Stimulated activated CD4-positive, alpha-beta T cell treated with anti-CD3 and anti-CD28 coated beads, Interleukin-4, amount 100 ng/mL, for 48 hours (primary cell): ENCODE measurements at regions not wholly inside any gene's neighbourhood (a gene's known extent, or its start where the extent isn't known, plus 50 kb on each side); places are given as distances from the start of the nearest gene placed in this dataset.
A peak's percentile ranks its signal among the peaks of the same experiment; 100 is the strongest.
"Not testable (repeated sequence)": the region's sequence is repeated elsewhere in the genome, so short reads cannot be mapped to it uniquely, and the experiment has no call there.

Source experiments
- DNase-seq, 2 donors: peaks; one replicate each; pipeline ENCODE4 v3.0.0-alpha.2; 2020; ENCODE audit warnings: low read depth in 2 of 2

DNA sequence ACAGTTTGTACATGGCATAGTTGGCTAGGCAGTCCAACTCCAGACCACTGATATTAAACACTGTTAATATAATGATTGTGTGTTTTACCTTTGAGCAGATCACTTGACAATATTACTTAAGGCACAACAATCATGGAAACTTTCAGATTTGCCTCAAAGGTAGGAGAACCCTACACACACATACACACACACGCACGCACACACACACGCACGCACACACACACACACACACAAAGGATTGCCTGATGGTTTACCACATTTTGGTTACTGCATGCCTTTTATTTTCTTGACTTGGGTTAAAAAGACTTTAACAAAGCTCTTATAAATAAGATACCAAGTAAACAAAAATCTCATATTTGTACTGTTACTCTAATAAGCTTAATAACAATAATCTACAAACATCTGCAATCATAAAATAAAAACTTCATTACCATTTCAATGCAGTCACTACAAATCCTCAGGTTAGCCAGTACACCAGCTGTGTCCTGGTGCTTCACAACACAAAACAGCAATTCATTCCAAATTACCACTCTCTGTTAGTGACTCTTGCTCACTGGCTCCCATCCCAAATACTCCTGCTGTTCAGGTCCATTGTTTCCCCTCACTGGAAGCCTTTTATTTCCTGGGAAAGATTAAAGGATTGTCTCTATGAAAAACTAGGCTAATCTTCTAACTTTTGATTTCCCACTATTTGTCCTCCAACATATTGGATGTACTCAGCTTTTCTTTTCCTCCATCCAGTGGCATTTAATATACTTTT, 175.2 kb upstream of the ATP2B1 start:
- no peak for DNase-seq

DNA sequence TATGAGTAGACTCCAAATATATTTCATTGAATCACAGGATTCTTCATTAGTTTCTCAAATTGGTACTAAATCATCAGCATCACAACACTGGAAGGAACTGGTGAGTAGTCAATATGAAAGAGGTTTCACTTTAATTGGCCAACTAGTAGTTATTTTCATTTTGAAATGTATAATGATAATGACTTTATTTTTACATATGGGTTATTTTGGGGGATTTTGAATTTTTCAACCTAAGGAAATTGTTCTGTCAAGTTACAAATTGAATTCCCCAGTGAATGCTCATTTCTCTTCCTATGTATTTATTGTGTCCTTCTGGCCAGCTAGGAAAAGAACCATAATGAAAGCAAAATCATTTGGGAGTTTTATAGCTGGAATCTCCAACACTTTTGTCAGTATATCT, 174.2 kb upstream of the ATP2B1 start:
- DNase-seq, result no peak

DNA sequence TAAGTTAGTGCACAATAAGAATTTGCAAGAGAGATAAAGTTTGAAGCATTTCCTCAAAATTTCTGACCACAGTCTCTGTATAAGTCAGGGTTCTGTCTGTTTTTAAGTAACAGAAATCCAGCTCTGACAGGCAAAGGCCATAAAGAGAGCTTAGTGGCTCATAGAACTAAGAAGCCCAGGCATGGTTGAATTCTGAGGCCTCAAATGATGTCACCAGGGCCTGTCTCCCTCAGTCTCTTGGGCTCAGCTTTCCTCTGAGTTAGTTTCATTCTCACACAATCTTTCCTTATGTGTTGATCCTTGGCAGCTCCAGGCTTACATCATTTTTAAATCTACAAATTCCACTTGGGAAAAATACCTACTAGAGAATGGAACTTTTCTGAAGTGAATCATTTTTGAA, 173.4 kb upstream of the ATP2B1 start:
- DNase-seq, result no peak

DNA sequence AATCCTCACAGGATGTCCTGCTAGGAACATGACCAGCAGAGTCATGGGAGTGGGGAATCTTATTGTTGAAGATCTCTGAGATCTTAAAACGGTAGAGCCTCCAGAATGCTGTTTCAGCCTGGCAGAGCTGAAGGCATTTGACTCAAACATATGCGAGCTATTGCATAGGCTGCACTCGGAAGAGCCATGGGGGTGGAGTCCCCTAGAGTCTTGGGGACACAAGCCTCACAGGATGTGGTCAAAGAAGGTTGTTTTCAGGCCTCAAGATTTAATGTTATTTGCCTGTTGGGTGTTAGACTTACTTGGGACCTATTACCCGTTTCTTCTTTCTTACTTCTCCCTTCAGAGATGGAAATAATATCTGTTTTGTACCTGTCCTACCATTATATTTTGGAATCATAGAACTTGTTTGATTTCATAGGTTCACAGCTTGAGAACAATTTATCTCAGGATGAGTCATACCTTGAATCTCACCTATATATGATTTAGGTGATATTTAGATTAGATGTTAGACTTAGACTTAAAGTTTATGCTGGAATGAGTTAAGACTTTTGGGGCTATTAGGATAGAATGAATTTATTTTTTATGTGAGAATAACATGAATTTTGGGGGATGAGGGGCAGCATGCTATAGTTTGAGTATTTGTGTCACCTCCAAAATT, 172.2 kb upstream of the ATP2B1 start:
- DNase-seq, result no peak

DNA sequence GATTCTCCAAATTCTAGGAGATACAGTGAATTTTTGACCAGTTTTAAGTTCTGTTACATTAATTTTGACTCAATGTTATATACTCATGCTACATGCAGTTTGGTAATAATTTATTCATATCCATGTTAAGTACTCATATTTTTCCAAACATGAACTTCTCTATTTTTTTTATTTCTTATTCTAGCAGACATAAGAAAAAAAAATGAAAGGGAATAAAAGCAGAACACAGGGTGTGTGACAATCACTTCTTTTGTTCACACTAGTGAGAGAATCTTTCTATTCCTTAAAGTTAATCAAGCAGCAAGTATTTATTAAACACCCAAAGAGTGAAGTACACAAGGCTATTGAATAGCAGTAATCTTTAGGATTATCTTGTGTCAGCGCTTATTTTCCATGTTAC, 171.1 kb upstream of the ATP2B1 start:
- DNase-seq, result no peak

DNA sequence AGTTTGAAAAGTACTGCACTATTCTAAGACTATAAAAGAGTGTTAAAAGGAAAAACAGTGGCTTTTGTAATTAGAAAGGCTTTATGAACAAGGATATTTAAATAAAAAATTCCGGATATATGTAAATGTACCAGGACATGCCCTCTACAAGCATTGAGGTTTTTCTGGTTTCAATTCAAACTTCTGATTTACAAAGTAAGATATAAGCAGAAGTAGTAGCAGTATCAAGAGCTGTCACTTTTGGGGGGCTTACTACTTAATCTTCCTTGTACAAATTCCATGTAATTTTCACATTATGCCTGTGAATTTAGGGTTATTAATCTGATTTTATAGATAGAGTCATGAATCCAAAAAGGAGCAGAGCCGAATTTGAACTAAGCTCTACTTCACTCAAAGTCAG, 170.3 kb upstream of the ATP2B1 start:
- no peak for DNase-seq

DNA sequence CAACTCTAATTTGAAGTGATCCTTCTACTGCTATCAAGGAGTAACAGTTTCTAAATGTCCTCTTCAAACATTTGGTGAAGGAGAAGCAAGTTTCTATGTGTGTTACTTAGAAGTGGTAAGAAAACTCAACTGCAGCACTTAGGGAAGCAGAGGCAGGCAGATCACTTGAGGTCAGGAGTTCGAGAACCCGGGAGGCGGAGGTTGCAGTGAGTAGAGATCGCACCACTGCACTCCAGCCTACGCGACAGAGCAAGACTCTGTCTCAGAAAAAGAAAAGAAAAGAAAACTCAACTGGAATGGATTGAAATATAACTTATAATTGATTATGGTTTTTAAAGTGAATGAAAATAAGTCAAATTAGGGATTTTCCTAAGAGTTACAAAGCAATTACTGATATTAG, 169.7 kb upstream of the ATP2B1 start:
- DNase-seq, result no peak

DNA sequence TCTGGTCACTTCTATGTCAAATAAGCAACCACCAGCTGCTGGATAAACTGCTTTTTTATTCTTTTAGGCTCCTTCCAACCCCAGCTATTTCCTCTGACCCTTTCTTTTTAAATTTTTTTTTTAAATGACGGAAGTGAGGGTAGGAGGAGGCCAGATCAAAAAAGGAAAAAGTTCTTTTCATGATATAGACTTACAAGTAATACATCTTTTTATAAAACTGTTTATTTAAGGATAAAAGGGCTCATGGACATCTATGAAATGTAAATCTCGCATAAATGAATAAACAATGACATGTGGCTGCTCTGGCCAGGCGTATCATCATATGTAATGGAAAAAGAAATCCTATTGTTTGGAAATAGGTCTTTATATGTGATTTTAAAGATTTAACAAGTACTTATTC, 169.0 kb upstream of the ATP2B1 start:
- no peak for DNase-seq

DNA sequence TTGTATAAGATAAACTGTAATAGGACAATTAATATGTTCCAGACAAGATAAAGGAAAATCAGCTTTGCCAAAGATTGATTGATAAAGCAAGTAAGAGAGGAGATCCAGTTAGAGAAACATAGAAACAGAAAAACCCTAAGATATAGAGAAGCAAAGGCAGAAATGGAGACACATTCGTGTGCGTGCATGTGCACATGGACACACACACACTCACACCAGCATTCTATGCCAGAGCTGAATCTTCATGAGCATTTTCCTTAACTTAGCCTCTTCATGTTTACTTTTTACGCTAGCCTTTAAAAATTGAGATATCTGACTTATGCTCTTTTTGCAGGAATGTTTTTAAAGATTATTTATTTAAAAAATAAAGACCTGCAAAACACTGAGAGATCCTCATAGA, 168.5 kb upstream of the ATP2B1 start:
- DNase-seq, result no peak

DNA sequence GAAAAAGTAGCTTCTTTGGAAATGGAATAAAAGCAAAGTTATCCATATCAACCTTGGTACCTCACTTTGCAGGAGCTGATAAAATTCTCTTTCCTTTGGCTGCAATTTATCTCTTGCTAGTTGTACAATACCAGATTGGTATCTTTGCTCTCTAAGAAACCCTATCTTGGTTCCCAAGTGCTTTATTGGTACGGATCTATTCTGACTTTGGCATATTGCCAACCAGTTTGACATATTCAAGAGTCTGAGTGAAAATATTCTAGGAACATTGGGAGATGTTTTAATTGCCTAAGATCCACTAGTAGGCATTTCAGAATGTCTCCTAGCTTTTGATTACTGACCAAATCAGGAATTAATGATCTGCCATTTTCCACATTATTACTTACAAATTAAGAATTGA, 167.2 kb upstream of the ATP2B1 start:
- DNase-seq, result no peak

DNA sequence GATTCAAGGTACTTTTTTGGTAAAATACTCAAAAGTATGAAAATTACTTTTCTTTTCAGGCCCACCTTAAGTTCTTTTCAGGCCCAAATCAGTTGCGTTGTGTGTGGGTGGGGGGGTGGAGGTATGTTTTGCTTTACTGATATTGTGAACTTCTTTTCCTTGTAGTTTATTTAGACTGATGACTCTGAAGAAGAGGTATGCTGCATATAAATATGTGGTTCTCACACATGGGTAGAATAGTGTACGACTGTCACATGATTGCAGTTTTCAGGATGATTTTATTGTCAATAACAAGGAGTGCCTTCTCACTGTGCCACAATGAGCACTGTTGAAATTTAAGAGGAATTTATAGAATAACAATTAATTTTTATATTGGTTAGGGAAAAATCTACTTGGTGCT, 166.6 kb upstream of the ATP2B1 start:
- DNase-seq, result no peak

DNA sequence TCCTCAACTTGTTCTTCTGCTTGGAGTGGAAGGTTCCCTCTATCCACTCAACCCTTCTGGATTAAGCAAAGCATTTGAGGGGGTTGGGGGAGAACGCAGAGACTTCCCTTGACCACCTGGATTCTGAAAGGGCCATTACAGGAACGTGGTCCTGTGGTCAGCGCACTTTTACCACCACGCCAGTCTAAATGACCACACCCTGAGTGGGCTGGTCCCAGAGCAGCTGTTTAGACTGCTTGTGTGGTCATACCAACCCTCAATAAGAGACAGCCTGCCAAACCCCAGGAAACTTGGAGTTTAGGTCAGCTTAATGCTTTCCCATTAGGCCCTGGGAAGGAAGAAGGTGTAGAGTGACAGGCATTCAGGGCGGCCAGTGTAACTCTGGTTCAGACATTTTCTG, 165.5 kb upstream of the ATP2B1 start:
- DNase-seq, result no peak

DNA sequence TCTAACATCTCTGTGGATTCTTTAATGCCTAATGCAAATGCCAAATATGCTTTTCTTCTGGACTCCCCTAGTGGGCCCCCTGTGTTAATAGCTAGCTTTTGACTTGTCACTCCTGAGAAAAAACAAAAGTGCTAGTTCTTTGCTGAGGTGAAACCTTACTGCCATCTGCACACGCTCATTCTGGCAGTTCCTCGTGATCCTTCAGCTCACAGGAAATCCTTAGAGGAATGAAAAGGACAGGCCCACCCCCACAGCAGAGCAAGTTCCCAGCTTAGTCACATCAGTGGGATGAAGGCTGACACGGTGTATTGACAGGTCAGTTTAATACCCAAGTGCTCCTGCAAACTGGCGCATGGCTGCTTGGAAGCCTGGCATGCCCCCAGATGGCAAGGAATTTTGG, 165.1 kb upstream of the ATP2B1 start:
- DNase-seq, result no peak

DNA sequence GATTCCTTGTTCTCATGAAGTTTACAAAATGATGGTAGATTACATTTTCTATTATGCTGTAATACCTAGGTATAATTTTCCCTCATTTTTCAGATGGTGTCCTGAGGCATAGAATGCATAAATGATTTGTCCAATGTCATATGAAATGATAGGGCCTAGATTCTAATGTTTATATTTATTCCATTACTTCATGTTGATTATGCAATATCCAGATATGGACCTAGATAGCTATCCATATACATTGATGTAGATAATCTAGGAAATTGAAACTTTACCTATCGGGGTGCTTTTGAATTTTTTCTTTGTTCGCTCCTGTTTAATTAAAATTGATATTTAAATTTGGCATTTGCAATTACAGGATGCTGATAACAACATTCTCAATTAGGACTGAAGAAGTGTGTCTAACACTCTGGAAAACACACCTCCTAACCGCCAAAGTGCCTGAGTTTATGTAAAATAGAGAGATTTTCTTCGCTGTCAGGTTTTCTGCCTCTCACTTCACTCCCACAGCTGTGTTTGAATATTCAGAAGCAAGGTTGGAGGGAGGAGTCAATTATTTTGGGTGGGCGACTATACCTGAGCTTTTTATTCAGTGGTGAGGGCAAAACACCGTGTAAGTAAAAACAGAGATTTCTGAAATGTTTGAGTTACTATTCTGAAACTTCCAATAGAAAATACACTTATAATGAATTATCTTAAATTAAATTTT, 164.4 kb upstream of the ATP2B1 start:
- DNase-seq, result no peak

DNA sequence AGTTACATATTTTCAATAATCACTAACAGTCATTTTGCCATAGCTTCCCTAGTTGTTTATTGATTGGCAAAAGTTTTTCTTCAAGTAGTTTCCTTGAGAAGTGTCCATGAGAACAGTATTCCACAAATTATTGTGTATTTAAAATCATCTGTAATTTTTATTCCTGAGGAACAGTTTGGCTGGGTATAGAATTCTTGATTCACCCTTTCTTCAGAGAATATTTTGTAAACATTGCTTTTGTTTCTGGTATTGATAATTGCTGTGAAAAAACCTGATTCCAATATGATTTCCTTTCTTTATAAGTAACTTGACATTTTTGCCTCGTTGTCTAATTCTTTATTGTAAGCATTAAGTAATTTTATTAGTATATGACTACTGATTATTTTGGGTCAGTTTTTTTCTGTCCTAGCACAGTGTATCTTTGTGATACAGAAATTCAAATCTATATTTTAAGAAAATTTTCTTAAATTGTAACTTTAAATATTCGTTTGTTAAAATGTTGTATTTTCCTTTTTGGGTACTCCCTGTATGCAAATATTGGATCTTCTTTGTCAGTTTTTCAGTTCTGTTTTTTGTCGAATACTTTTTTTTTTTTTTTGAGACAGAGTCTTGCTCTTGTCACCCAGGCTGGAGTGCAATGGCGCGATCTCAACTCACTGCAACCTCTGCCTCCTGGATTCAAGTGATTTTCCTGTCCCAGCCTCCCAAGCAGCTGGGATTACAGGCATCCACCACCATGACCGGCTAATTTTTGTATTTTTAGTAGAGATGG, 162.0 kb upstream of the ATP2B1 start:
- DNase-seq, result no peak

DNA sequence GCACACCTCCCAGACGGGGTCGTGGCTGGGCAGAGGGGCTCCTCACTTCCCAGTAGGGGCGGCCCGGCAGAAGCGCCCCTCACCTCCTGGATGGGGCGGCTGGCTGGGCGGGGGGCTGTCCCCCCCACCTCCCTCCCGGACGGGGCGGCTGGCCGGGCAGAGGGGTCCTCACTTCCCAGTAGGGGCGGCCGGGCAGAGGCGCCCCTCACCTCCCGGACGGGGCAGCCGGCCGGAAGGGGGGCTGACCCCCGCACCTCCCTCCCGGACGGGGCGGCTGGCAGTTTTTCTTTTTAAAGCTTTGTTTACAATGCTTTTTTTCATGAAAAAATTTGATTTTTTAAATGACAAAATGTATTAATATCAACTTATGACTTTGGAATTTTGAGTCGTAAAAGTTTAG, 159.0 kb upstream of the ATP2B1 start:
- DNase-seq, result not testable (repeated sequence)

DNA sequence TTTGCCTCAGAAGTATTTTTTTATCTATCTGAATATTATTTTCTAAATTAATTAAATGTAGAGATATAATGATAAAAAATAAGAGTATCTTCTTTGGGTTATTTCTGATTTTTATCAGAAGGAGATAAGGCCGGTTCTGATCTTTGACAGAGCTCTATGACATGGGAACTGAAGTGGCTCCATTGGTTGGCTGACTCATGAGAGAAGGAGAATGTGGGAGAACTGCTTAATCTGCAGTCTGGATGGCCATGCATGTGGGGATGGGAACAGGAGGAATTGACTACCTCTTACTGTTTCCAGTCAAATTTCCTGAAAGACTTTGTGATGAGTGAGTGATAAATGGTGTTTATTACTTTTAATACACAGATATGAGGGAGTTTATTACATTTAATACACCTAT, 155.8 kb upstream of the ATP2B1 start:
- no peak for DNase-seq

DNA sequence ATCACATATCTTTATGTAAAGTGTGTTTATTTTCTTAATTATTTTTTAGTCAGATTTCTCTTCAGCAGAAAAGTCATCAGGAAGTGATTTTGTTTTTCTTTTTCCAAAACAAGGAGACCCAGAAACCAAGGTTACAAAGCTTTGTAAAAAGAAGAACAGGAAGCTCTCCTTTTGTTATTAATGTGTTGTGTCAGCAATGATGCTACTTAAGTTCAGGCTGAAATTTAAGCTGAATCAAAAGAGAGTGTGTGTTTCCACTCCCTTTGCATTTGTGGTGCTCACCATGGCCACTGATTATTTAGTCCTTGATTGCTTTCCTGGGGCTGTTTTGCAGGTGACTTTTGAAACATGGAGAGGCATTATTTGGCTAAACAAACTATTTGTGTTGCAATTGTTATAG, 155.3 kb upstream of the ATP2B1 start:
- no peak for DNase-seq

DNA sequence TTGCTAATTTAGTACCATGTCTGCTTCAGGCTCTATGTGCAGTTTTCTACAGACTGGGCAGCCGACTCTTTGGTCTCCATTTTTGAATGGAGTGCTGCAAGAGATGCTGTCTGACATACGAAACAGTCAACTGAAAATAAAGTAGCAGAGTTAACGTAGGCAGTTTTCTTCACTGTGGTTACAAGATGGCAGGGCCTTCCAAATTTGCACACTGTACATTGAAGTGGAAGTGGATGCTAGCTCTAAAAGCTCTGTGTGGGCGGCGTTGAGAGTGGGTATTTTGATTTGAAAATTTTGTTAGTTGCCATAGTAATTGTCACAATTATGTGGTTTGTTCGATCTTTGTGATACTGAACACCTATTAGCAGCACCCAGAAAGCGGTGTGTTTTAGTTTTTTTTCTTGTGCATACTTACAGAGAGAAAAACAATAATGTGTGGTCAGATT, 154.9 kb upstream of the ATP2B1 start:
- peak; percentile 20 to 49 for DNase-seq

DNA sequence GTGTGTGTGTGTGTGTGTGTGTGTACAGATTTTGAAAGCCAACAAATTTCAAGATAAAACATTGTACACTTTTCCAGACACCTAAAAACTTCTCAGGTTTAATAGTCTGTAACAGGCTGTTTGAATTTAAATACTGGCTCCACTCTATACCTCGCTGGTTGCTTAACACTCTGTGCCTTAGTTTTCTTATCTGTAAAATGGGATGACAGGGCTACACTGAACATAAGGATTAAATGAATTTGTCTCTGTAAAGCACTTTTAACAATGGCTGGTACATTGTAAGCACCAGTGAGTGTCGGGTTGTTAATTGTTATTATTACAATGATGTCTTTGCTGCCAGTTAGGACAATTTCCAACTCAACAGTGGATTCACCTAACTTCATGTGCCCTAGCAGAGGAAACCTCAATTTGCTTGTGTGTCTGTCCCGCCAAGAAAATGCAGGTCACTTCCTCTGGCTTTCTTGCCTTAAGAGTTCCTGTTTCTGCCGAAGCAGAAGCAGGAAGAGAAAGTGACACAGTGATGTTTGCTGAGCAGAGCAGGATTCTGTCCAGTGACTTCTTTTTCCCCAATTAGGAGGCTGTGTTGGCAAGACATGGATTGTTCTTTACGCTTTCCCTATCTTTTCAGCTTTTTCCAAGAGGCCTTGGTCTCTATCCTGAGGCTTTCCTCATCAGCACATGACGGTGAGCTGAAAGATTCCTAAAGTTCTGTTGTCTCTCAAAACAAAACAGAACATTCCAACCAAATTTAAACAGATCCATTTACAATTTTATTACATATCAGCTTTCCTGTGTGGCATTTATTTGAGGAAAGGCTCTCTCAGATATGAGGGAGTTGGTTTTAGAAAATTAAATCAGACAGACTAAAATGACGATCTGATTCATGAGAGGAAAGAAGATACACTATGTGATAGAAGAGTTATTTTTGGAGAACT, 154.1 kb upstream of the ATP2B1 start:
- DNase-seq, result no peak

DNA sequence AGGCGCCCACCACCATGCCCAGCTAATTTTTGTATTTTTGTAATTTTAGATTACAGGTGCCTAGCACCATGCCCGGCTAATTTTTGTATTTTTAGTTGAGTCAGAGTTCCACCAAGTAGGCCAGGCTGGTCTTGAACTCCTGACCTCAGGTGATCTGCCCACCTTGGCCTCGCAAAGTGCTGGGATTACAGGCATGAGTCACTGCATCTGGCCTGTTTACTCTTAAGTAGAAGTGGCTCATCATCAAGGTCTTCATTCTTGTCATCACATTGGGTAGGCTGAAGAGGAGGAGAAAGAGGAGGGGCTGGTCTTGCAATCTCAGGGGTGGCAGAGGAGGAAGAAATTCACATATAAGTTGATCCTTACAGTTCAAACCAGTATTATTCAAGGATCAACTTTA, 152.4 kb upstream of the ATP2B1 start:
- no peak for DNase-seq
